ENCODE measurements at regions not wholly inside any gene's neighbourhood (a gene's known extent, or its start where the extent isn't known, plus 50 kb on each side); places are given as distances from the start of the nearest gene placed in this dataset.

DNA sequence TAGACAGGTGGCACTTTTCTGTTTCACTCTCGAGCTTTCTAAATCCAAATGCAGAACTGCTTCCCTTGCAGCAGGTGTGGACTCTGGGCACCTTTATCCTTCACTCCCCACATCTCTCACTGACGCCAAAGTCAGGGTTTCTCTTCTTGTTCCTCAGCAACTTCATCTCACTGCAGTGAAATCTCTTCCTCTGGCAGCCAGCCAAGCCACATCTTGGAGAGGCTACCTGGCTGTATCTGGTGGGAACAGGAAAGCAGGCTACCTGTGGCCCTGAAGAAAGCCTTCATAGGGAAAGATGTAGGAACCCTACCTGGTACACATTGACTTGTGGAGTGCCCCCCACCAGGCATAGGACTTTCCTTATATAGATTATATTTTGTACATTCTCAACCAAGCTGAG, 159.1 kb downstream of the UTP18 start:
- 69 to 81% methylated on average over 2 of the region's 2 CpGs for WGBS, 2 donors
- DNase-seq (ENCODE audit: low spot score in 2 of 2) = no peak
- TF ChIP-seq CTCF (IDR thresholded peaks at IDR 0.05) = no peak
- no peak for TF ChIP-seq POLR2A (IDR thresholded peaks at IDR 0.05)
- TF ChIP-seq EP300 (IDR thresholded peaks at IDR 0.05) = no peak

DNA sequence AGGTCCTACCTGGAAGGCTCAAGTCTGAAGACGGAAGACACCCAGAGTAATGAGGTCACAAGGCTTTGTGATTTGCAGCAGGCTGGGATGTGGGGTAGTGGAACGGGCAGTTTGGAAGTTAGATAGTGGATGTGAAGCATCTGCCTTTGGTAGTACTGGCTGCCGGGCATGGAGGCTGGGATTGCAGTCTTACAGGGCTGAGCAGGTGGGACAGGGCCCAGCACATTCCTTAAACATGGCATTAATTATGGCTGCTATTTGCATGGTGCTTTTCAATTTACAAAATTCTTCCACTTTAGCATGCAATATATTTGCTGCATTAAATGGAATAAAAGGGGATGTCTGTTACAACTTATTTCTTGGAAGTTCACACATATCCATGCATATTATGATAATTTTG, 161.2 kb downstream of the UTP18 start:
- no peak for DNase-seq (ENCODE audit: low spot score in 2 of 2)
- 89 to 92% methylated on average over 3 of the region's 3 CpGs for WGBS, 2 donors
- Histone ChIP-seq H3K9me3 (no peaks in the 10 kb centered on the region), H3K27ac (no peak overlapping the region), H3K27me3 (no peaks in the 10 kb centered on the region), H3K36me3 (no peaks in the 10 kb centered on the region), H3K4me3 (no peak overlapping the region), H3K4me1 (no peaks in the 10 kb centered on the region)
- TF ChIP-seq CTCF (IDR thresholded peaks at IDR 0.05) (no peak), EP300 (IDR thresholded peaks at IDR 0.05) (no peak), POLR2A (IDR thresholded peaks at IDR 0.05) (no peak)

More for the DNA sequence above, 159.1 kb downstream of the UTP18 start:
- H3K27ac ChIP-seq = no peak overlapping the region
- H3K4me1 ChIP-seq = no peaks in the 10 kb centered on the region
- no peaks in the 10 kb centered on the region for H3K36me3 ChIP-seq
- no peaks in the 10 kb centered on the region for H3K9me3 ChIP-seq
- no peaks in the 10 kb centered on the region for H3K27me3 ChIP-seq
- H3K4me3 ChIP-seq = no peak overlapping the region

DNA sequence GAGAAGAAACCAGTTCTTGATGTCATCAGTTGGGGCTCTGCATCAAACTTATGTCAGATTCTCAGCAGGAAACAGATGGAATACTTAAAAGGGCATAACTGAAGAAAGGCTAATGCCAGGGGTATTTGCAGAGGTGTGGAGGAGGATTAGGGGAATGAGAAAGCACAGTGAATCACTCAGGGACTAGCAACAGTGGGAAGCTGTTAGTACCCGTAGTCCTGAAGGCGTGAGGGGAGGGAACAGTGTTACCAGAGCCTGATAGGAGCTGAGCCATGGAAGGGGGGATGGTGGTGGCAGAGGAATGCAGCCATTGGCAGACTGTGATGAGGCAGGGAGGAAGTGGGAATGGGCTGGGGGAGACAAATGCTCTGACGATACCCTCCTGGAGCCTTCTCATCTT, 162.3 kb downstream of the UTP18 start:
- 72 to 73% methylated on average over 3 of the region's 3 CpGs for WGBS, 2 donors
- H3K27me3 ChIP-seq = no peaks in the 10 kb centered on the region
- H3K27ac ChIP-seq = no peak overlapping the region
- no peaks in the 10 kb centered on the region for H3K4me1 ChIP-seq
- no peaks in the 10 kb centered on the region for H3K9me3 ChIP-seq
- DNase-seq (ENCODE audit: low spot score in 2 of 2) = no peak
- no peak for TF ChIP-seq CTCF (IDR thresholded peaks at IDR 0.05)
- no peak for TF ChIP-seq POLR2A (IDR thresholded peaks at IDR 0.05)
- no peak for TF ChIP-seq EP300 (IDR thresholded peaks at IDR 0.05)
- H3K4me3 ChIP-seq = no peak overlapping the region
- no peaks in the 10 kb centered on the region for H3K36me3 ChIP-seq

DNA sequence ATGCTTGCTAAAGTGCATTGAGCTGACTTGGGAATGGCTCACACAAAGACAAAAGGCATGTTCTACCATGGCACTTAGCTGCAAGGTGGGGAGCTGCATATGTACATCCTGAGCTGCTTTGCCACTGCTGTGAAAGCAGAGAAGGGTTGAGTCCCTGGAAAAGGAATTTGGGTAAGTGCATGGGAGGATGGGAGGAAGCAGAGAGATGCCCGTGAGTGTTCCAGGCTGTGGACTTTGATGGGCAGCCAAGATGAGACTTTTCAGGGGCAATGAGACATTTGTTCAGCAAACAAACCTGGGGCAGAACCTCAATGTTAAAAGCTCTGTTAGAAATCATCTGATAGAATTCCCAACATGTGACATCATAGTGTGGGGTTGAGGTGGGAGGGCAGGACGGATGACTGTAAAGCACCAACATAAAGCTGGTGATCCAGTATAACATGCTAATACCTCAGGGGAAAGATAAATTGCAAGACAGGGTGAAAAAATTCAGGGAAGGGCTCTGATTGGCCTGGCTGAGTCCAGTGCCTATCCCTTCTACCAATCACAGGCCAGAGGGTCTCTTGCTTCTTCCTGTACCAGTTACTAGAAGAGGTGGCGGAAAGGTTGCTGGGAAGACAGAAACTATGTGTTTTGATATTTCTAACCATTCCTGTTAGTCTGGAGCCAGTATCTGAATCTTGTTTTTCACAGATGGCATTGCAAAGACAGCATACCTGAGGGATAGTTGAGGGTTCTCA, 163.2 kb downstream of the UTP18 start:
- H3K9me3 ChIP-seq = no peaks in the 10 kb centered on the region
- no peak overlapping the region for H3K27ac ChIP-seq
- TF ChIP-seq CTCF (IDR thresholded peaks at IDR 0.05) (no peak), EP300 (IDR thresholded peaks at IDR 0.05) (no peak), POLR2A (IDR thresholded peaks at IDR 0.05) (no peak)
- peaks cover 0 to 6% (median 0%) of the 10 kb centered on the region in 4 donors for H3K4me1 ChIP-seq
- no peaks in the 10 kb centered on the region for H3K36me3 ChIP-seq
- no peaks in the 10 kb centered on the region for H3K27me3 ChIP-seq
- no peak overlapping the region for H3K4me3 ChIP-seq
- DNase-seq (ENCODE audit: low spot score in 2 of 2) = no peak
- WGBS, 2 donors = 65 to 71% methylated on average over 3 of the region's 3 CpGs

DNA sequence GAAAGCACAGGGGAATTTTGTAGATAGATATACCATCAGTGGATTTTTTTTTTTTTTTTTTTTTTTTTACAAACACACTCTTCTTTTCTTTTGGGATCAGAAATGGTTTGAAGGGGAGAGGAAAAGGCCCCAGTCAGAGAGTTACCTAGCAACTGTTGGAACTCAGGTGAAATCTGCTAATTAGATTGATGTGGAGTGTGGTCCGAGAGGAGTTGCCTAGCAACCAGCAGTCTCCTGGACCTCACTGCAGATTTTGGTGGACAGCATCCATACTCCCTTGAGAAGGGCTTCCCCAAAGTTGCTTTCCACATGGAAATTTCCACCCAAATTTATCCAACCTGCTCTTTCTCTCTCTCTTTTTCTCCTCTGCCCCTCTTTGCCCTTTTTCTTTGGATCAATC, 165.4 kb downstream of the UTP18 start:
- WGBS, 2 donors = 55% methylated on average over 1 of the region's 1 CpG
- Histone ChIP-seq H3K9me3 (no peaks in the 10 kb centered on the region), H3K4me3 (no peak overlapping the region), H3K36me3 (no peaks in the 10 kb centered on the region), H3K27me3 (no peaks in the 10 kb centered on the region), H3K27ac (no peak overlapping the region), H3K4me1 (peaks cover 0 to 12% (median 0%) of the 10 kb centered on the region in 4 donors)
- no peak for TF ChIP-seq EP300 (IDR thresholded peaks at IDR 0.05)
- TF ChIP-seq POLR2A (IDR thresholded peaks at IDR 0.05) = no peak
- TF ChIP-seq CTCF (IDR thresholded peaks at IDR 0.05) = no peak
- DNase-seq (ENCODE audit: low spot score in 2 of 2) = no peak
